GM11168 (cell line): ENCODE measurements at regions not wholly inside any gene's neighbourhood (a gene's known extent, or its start where the extent isn't known, plus 50 kb on each side); places are given as distances from the start of the nearest gene placed in this dataset.
"Not testable (repeated sequence)": the region's sequence is repeated elsewhere in the genome, so short reads cannot be mapped to it uniquely, and the experiment has no call there.

ENCODE experiments used
- in situ Hi-C: fragments of 300-500 bp; cut with MboI; formaldehyde crosslinking; loops from one replicate; pipeline ENCODE4 v1.12.0; 2022; ENCODE audit warnings: low sequenced_read_pairs; ENCODE audit not compliant: unreplicated experiment

DNA sequence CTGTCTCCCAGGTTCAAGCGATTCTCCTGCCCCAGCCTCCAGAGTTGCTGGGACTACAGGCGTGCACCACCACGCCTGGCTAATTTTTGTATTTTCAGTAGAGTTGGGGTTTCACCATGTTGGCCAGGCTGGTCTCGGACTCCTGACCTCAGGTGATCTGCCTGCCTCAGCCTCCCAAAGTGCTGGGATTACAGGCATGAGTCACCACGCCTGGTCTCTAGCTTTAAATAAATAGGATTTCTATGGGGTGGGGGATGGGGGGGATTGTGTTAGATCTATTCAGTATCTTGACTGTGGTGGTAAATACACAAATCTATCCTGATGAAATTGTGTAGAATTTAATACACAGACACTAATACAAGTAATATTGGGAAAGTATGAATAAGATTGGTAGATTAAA lies 102.4 kb upstream of the STX18 start:
- in situ Hi-C loops: not testable (repeated sequence)

DNA sequence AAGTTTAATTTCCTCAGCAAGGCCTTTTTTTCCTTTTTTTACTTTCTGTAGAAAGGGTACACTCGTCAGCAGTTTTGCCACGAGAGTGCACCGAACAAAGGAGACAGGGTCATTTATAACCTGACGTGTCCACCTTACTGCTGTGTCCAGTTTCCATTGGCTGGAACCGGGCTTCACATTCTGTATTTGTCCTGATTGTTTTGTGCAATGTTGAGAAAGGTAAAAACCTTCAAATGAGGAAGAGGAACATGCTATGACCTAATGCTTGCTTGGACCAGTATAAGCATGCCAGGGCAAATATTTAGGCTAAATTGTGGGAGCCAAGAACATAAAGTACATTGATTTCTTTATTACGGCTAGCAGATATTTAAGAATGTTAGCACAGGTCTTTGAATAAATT lies 101.9 kb upstream of the STX18 start:
- in situ Hi-C loops: not testable (repeated sequence)

DNA sequence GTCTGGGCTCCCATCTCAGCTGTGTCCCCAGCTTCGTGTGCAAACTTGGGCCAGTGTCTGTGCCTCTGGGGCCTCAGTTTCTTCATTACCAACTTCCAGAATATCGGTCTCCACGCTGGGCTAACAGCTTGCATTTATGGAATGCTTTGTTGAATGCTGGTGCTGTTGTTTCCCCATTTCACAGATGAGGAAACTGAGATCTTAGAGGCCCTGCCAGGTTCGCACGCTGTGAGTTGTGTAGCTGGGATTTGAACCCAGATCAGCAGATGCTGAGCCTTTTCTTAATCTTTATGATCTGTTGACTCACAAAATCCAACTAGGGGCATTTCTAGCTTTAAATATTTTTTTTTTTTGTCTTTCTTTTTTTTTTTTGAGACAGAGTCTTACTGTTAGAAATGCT lies 101.5 kb upstream of the STX18 start:
- in situ Hi-C loops: no loop called here

DNA sequence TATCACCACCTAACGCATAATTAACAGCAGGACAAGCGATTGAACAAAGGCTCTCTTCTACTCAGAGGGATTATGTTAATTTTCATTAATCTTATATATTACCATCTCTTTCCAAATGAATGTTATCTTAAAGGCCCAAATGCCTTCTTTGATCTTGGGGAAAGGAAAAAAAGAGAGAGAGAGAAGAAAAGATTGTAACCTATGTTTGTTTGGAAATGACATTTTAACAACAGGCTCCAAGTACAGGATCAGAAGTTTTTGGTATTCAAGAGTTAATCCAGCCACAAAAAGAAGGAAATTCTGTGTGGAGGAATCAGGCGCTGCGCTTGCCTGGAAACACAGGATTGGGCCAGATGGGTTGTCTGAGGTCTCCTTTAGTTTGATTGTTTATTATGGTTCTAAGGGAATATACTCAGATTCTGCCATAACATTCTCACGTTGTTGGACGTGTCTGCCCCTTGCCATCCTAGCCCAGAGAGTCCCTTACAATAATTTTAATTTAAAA lies 100.7 kb upstream of the STX18 start:
- in situ Hi-C loops: no loop called here

DNA sequence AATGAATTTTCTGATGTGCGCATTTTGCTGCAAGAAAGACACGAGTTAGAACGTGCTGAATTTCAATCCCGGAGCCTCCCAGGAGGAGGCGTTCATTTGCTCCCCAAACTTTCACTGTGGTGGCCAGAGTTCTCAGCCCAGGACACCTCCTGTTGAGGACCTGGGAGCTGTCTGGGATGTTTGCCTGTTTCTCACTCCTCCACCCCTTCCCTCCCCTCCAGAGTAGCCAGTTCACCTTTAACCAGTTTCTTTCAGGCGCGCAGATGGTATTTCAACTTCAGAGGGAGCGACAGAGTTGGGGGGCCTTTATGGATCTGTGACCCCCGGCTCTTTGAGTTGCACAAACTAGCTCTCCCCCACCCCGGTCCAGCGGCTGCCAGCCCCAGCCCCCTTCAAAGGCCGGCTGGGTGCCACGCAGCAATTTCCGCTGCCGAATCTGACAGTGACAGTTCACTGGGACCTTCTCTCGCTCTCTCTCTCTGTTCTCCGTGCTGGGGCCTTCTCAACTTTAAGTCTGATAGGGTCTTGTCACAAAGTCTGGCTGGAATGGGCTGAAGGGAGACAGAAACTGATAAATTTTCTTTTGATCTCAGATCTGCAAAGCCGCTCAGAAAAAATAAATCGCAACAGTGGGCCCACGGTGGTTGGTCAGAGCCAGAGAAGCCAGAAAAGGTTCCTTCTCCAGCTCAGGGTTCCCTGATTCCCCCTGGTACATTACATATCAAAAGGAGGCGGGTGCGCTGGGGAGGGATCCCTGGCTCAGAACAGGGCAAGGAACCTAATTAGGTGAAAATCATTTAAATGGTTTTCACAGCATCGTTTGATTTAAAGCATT lies 100.0 kb upstream of the STX18 start:
- in situ Hi-C loops: no loop called here

DNA sequence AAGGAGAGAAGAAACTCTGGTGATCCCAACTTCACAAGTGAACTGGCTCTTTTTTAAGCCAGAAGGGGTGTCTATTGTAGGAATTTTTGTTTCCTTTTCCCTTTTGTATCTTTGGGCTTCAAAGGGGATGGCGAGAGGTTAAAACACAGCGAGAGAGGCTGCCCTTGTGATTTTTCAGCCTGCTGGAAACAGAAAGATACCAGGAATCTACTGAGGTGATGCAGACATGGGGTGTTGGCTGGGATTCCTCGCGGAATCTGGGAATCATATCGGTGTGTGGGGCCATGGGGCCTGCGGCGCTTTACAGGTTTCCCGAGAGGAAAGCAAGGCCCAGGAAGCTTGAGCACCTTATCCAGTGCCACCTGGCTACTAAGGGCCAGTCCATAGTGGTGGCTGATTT lies 99.4 kb upstream of the STX18 start:
- in situ Hi-C loops: no loop called here

DNA sequence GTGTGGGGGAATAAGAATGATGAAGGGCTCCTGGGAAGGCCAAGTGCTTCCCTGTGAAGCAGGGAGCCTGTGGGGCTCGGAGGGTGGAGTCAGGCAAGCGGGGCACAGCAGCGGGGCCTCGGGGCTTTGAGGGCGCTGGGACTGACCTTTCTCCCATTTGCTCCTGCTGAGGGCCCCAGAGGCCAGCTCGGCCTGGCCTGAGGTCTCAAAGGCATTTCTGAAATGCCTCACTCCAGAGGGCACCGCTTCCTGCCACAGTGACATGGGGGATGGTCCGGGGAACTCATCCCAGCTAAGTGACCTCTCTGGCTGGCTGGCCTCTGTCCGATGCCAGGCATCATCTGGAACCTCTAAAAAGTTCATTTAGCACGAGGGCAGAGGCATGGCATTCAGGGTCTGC lies 98.8 kb upstream of the STX18 start:
- in situ Hi-C loops: no loop called here

DNA sequence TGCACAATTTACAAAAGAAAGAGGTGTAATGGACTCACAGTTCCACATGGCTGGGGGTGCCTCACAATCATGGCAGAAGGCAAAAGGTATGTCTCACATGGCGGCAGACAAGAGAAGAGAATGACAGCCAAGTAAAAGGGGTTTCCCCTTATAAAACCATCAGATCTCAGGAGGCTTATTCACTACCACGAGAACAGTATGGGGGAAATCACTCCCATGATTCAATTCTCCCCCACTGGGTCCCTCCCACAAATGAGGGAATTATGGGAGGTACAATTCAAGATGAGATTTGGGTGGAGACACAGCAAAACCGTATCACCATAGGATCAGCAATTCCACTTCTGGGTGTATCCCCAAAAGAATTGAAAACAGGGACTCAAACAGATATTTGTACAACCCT lies 97.5 kb upstream of the STX18 start:
- in situ Hi-C loops: no loop called here

DNA sequence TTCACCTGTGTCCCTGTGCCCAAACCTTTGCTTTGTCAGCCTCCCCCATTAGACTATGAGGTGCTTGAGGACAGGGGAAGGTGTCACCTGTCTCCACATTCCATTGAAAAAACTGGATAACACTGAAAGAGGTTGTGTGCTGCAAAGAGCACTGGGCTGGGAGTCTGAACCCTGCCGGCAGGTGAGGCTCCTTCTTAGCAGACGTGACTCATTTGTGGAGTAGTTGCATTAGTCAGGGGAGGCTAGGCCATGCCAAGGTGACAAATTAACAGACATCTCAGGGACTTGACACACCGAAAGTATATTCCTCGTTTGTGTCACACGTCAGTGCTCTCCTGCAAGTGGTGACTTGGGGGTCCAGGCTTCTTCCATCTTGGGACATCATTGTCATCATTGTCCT lies 95.9 kb upstream of the STX18 start:
- in situ Hi-C loops: no loop called here

DNA sequence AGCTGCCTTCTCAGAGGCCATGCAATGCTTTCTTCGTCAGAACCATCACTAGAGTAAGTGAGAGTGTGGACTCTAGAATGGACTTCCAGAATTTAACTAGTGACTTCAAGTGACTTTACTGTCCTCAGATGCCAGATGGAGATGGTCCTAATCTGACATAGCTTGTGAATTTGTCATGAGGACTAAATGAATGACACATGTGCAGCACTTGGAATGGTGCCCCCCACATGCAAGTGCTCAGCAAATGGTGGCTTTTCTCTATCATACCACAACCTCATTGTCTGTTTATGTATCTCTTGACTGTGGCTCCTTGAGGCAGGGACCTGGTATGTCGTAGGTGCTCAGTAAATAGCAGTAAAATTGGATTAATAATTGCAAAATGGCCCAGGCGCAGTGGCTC lies 91.6 kb upstream of the STX18 start:
- in situ Hi-C loops: no loop called here

DNA sequence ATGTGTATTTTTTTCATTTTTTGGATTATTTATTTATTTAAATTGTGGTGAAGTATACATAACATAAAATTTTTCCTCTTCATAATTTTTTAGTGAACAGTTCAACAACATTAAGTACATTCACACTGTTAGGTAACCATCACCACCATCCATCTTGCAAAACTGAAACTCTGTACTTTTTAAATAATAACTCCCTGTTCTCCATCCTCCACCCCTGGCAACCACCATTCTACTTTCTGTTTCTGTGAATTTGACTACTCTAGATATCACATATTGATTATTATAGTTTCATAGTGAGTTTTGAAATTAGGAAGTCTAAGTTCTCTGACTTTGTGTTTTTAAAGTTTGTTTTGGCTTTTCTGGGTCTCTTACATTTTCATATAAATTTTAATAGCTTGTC lies 89.3 kb upstream of the STX18 start:
- in situ Hi-C loops: no loop called here

DNA sequence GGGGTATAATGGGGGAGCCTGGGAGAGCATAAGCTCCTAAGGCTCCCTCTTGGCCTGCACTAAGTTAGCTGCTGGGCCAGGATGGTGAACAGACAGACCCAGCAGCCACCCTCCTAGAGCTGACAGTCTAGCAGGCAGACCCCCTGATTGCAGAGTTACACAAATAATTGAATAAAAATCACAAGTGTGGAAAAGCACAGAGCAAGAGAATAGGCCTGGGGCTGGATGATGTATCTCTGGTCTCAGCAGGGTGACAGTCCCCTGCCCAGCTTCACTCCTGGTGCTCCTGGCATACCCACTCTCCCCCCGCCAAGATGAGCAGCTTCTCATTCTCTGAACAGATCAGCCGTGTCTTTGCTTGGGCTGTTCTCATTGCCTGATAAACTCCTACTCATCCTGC lies 86.1 kb upstream of the STX18 start:
- in situ Hi-C loops: no loop called here

DNA sequence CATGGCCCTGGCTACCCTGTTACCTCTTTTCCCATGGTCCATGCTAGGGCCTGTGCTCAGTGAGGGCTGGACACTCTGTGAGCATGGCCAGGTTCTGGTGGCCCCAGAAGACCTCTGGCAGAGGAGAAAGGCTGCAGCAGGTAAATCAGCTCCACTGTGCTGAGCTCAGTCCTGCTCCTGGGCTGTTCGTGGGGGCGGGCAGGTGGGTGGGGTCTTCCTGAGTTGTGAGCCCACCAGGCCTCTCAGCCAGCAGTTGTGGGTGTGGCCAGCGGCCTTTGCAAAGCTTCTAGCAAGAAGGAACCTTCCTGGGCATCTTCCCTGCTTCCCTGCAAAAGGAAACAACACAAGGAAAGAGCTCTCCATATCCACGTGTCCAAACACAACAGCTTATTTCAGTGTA lies 85.3 kb upstream of the STX18 start:
- in situ Hi-C loops: no loop called here

DNA sequence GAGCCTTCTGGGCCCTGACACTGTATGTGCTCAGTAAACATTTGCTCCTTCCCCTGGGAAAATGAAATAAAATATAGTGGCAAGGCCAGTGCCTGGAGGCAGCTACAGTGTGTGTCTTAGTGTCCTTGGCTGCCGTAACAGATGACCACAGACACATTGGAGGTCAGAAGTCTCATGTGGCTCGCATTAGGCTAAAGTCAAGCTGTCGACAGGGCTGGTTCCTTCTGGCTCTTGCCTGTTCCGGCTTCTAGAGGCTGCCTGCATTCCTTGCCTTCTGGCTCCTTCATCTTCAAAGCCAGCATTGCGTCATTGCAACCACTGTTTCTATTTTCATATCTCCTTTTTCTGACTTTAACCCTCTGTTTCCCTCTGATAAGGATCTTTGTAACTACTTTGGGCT lies 83.6 kb upstream of the STX18 start:
- in situ Hi-C loops: no loop called here

DNA sequence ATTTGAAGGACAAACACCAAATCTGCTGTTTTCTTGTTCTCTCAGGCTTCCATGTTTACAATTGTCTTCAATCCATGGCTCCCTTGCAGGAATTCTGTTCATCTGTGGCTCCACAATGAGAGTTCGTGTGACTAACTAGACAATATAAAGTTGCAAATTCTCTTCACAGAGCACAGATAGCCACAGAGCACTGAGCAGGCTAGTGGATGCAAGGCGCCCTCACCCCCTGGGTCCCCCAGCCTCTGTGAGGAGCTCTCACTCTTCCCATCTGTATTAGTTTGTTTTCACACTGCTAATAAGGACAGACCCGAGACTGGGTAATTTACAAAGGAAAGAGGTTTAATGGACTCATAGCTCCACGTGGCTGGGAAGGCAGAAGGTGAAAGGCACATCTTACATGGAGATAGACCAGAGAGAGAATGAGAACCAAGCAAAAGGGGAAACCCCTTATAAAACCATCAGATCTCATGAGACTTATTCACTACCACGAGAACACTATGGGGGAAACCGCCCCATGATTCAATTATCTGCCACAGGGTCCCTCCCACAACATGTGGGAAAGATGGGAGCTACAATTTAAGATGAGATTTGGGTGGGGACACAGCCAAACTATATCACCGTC lies 82.5 kb upstream of the STX18 start:
- in situ Hi-C loops: no loop called here

DNA sequence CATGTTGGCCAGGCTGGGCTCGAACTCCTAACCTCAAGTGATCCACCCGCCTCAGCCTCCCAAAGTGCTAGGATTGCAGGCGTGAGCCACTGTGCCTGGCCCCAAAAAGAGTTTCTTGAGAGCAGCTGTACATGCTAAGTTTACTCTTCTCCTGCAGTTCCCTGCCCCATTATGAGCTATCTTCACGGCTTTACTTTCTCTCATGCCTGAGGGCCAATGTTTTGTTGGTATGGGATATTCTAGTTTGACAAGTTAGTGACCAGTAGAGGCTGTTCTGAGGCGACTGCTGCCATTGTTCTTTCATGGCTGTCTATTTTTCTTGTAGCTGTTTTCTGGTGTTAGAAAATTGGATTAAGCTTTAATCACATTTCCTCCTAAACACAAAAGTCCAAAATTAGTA lies 78.0 kb upstream of the STX18 start:
- in situ Hi-C loops: no loop called here

DNA sequence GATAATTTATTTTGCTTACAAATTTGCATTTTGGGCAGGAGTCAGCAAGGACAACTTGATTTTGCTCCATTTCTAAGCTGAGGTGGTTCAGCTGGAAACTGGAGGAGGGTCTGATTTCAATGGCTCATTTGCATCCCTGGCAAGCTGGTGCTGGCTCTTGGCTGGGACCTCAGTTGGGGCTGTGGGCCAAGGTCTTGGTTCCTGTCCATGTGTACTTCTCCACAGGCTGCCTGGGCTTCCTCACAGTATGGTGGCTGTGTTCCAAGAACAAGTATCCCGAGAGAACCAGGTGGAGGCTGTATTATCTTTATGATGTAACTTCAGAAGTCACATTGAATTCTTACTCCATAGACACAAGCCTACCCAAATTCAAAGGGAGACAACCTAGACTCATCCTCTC lies 77.0 kb upstream of the STX18 start:
- in situ Hi-C loops: no loop called here

DNA sequence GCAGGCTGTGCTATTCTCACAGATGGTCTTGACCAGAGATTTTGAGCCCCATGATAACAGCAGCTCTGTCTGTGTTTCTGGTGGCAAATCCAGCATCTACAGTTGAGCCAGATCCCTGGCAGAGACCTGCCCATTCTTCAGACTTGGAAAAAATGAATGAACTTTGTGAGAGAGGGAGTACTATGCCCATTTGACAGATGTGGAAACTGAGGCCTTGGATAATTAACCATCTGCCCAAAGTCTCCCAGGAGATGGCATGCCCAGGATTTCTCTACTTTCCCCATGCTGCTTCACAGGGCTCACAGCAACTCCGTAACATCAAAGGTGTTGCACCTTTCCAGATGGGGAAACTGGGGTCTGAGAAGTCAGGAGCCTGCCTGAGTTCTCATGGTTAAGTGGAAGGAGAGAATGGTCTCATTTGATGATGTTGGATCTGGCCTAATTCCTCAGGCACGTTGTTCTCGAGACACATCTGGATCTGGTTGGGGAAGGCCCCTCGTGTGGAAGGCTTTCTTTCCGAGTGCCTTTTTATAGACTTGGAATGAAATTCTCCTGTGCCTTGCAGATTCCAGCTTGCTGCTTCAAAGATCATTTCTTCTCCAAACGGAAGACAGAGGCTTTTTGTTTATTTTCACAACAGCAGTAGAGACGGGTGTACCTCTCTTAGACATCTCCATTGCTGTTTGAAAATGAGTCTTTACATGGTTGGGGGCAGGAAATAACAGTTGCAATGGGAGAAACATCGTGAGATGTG lies 73.3 kb upstream of the STX18 start:
- in situ Hi-C loops: no loop called here

DNA sequence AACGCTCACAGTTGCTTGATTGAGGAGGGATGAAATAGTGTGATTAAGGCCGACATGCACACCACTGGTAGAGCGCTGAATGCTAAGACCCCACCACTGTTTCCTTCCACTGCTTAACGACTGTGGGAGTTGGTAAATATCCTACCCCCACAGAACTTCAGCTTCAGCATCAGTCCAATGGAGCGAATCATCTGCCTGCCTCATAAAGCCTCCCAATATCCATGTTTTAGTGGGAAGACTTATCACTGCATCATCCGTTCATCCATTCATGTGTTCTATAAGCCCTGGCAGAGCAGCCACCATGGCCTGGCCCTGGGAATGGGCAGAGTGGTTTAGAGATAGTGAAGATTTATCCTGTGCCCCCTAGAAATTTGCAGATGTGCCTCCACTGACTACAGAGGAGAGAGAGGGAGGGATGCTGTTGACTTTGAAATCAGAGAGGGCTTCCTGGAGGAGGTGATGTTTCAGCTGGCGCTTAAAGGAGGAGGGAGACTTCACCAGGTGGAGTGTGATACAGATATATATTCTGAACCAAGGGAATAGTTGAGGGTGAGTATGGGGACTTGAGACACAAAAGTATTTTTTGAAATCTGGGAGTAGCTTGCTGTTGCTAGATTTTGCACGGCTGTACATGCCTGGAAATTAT lies 71.9 kb upstream of the STX18 start:
- in situ Hi-C loops: no loop called here

DNA sequence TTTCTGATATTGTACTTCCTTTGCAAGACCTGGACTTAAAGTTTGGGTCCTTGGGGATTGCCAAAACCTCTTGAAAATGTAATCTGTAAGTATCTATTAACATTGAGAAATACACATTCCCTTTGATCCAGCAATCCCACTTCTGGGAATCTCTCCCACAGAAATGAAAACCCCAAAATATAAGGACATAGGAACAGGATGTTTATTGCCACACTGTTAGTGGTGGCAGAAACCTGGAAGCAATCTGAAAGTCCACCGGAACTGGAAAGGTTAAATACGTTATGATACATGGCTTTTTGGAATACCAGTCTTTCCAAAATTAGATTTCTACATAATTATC lies 71.2 kb upstream of the STX18 start:
- in situ Hi-C loops: no loop called here

DNA sequence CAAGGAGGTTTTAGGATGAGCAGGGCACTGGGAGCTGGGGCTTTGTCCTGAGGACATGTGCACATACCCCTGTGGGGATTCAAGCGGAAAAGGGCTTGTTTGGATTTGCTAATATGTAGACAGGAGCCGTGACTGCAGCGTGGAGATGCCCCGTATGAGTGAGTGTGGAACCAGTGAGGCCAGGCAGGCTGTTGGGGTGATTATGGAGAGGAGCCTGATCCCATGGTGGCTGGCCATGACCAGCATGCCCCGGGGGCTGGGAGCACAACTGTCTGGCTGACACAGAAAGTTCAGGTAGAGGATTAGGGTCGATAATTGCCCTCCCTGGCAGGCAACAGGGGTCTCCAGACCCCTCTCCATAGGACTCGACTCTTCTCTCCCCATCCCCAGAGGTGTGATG lies 68.8 kb upstream of the STX18 start:
- in situ Hi-C loops: no loop called here
